ENCODE measurements at regions not wholly inside any gene's neighbourhood (a gene's known extent, or its start where the extent isn't known, plus 50 kb on each side); places are given as distances from the start of the nearest gene placed in this dataset.

DNA sequence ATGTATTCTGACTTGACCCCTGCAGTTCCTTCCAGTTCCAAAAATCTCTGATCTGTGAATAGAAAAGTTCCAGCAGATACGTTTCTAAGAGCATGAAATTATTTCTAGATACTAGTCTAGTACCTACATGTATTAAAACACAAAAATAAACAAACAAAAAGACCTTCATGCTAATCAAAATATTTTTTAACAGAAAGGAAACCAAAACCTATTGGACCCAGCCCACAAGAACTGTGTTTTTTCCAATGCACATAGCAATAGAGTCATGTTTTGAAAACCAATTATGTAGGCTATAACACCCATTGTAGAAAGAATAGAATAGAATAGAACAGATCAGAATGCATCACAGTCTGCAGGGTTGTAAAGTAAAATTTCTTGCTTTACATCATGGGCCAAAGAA lies 158.6 kb upstream of the TNFAIP3 start:
- TF ChIP-seq, protein P1, sequence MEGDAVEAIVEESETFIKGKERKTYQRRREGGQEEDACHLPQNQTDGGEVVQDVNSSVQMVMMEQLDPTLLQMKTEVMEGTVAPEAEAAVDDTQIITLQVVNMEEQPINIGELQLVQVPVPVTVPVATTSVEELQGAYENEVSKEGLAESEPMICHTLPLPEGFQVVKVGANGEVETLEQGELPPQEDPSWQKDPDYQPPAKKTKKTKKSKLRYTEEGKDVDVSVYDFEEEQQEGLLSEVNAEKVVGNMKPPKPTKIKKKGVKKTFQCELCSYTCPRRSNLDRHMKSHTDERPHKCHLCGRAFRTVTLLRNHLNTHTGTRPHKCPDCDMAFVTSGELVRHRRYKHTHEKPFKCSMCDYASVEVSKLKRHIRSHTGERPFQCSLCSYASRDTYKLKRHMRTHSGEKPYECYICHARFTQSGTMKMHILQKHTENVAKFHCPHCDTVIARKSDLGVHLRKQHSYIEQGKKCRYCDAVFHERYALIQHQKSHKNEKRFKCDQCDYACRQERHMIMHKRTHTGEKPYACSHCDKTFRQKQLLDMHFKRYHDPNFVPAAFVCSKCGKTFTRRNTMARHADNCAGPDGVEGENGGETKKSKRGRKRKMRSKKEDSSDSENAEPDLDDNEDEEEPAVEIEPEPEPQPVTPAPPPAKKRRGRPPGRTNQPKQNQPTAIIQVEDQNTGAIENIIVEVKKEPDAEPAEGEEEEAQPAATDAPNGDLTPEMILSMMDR (IDR thresholded peaks at IDR 0.05) = no peak
- TF ChIP-seq SIN3A (IDR thresholded peaks at IDR 0.05; ENCODE audit: borderline replicate concordance, insufficient read depth, low read depth, low read length) (no peak), POLR2AphosphoS5 (IDR thresholded peaks at IDR 0.05; ENCODE audit: low read depth, low read length) (no peak)

Data from Panc1 (cell line).